KMS-11 (cell line): ENCODE measurements at regions not wholly inside any gene's neighbourhood (a gene's known extent, or its start where the extent isn't known, plus 50 kb on each side); places are given as distances from the start of the nearest gene placed in this dataset.

Experiments
- H2AFZ ChIP-seq: fragments of 200-600 bp; sonication (generic); 2 replicates; pipeline ENCODE4 v1.6.1; 2016; ENCODE audit warnings: antibody characterized with exemption, mixed run types, low read depth
- H3K27ac ChIP-seq: fragments of 200-600 bp; sonication (generic); 2 replicates; pipeline ENCODE4 v1.6.1; 2016; ENCODE audit warnings: mild to moderate bottlenecking, mixed run types
- H3K27me3 ChIP-seq: fragments of 200-600 bp; sonication (generic); 2 replicates; pipeline ENCODE4 v1.6.1; 2017; ENCODE audit warnings: mild to moderate bottlenecking, low read depth, mixed run types, moderate library complexity; ENCODE audit not compliant: insufficient read depth
- H3K36me3 ChIP-seq: fragments of 200-600 bp; sonication (generic); 2 replicates; pipeline ENCODE4 v1.6.1; 2017; ENCODE audit warnings: mild to moderate bottlenecking, mixed run types; ENCODE audit not compliant: insufficient read depth
- H3K4me1 ChIP-seq: fragments of 200-600 bp; sonication (generic); 2 replicates; pipeline ENCODE4 v1.6.1; 2016; ENCODE audit warnings: mild to moderate bottlenecking, low read depth, mixed run types; ENCODE audit not compliant: poor library complexity, severe bottlenecking
- H3K4me2 ChIP-seq: fragments of 200-600 bp; sonication (generic); 2 replicates; pipeline ENCODE4 v1.7.0; 2016; ENCODE audit warnings: mild to moderate bottlenecking, mixed run types
- H3K4me3 ChIP-seq: fragments of 200-600 bp; sonication (generic); IDR thresholded peaks from 2 replicates; pipeline ENCODE4 v1.6.1; 2017; ENCODE audit warnings: low read depth, low read length, mixed read lengths; ENCODE audit not compliant: insufficient read depth
- H3K79me2 ChIP-seq: fragments of 200-600 bp; sonication (generic); 2 replicates; pipeline ENCODE4 v1.6.1; 2016; ENCODE audit warnings: low read depth, mixed run types; ENCODE audit not compliant: insufficient read depth
- H3K9ac ChIP-seq: fragments of 200-600 bp; sonication (generic); 2 replicates; pipeline ENCODE4 v1.6.1; 2016; ENCODE audit warnings: mild to moderate bottlenecking, mixed run types
- H4K20me1 ChIP-seq: fragments of 200-600 bp; sonication (generic); 2 replicates; pipeline ENCODE4 v1.6.1; 2016; ENCODE audit warnings: mild to moderate bottlenecking, mixed run types; ENCODE audit not compliant: insufficient read depth
- TF ChIP-seq, protein P1 (sequence below): fragments of 200-600 bp; sonication (generic); conservative IDR thresholded peaks from 2 replicates; pipeline ENCODE4 v1.6.1; 2017; ENCODE audit warnings: low read depth, mild to moderate bottlenecking, antibody characterized with exemption, low read length, moderate library complexity, mixed read lengths

DNA sequence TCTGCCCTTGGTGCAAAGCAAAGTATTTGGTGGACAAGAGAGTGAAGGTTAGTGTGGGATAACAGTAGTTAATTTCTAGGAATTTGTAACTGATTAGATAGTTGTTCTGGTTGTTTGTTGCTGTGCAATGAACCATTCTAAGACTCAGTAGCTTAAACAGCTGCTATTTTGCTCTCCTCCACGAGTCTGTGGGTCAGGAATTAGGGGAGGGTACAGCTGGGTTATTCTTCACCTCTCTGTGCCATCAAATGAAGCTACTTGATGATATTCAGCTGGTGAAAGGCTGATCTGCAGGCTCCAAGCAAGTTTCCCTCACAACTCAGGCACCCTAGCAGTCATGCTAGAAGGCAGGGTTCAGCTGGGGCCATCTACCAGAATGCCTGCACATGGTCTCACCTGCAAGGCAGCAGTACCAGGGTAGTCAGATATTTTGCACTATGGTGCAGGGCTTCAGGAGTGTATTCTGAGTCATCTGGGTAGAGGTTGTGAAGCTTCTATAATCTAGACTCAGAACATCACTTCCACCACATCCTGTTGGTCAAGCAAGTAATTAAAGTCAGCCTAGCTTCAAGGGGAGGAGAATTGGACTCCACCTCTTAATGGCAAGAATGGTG lies 159.5 kb upstream of the SLC28A3 start:
- Histone ChIP-seq H3K36me3 (no peaks in the 10 kb centered on the region), H3K79me2 (no peaks in the 10 kb centered on the region), H3K27me3 (no peaks in the 10 kb centered on the region), H3K4me2 (no peak overlapping the region), H3K27ac (no peak overlapping the region), H3K9ac (no peak overlapping the region), H4K20me1 (no peaks in the 10 kb centered on the region), H3K4me1 (no peaks in the 10 kb centered on the region), H2AFZ (no peak overlapping the region), H3K4me3 (no peak overlapping the region)
- TF ChIP-seq, protein P1, sequence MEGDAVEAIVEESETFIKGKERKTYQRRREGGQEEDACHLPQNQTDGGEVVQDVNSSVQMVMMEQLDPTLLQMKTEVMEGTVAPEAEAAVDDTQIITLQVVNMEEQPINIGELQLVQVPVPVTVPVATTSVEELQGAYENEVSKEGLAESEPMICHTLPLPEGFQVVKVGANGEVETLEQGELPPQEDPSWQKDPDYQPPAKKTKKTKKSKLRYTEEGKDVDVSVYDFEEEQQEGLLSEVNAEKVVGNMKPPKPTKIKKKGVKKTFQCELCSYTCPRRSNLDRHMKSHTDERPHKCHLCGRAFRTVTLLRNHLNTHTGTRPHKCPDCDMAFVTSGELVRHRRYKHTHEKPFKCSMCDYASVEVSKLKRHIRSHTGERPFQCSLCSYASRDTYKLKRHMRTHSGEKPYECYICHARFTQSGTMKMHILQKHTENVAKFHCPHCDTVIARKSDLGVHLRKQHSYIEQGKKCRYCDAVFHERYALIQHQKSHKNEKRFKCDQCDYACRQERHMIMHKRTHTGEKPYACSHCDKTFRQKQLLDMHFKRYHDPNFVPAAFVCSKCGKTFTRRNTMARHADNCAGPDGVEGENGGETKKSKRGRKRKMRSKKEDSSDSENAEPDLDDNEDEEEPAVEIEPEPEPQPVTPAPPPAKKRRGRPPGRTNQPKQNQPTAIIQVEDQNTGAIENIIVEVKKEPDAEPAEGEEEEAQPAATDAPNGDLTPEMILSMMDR, result no peak

DNA sequence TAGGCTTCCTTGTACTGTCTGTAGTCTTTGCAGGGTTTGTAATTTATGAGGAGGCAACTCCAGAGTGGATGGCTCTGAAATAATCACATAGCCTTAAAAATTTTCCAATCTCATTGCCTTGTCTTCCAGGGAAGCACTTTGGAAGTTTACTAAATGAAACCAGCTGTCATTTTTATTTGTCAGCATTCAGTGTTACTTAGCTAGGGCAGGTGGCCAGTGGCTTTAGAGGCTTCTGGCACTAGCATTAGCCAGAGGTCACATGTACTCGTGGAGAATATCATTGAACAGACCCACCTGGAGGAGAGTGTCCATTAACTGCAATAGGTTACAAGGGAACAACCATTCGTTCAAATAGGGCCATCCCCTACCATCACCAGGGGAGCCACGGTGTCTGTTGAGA lies 160.3 kb upstream of the SLC28A3 start:
- Histone ChIP-seq H3K79me2 (no peaks in the 10 kb centered on the region), H2AFZ (no peak overlapping the region), H3K9ac (no peak overlapping the region)

DNA sequence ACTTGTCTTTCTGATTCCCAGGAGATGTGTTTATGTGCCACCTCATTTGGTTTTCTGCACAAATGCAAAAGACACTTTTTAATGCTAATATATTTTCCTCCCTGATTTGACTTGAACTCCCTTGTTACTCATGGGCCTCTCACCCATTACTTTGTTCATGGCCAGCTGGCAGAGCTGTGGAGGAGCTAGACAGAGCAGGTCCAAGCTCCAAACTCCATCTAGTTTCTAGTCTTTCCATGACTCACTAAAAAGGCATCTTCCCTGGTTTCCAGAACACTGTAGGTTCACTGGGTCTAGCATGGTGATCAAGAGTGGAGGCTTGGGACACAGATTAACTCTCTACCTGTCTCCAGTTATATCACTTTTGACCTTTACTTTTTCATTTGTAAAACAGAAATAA lies 161.0 kb upstream of the SLC28A3 start:
- Histone ChIP-seq H4K20me1 (no peaks in the 10 kb centered on the region), H3K4me3 (no peak overlapping the region), H3K27me3 (no peaks in the 10 kb centered on the region), H3K4me2 (no peak overlapping the region), H2AFZ (no peak overlapping the region), H3K9ac (no peak overlapping the region), H3K27ac (no peak overlapping the region), H3K36me3 (no peaks in the 10 kb centered on the region), H3K79me2 (no peaks in the 10 kb centered on the region), H3K4me1 (no peaks in the 10 kb centered on the region)
- TF ChIP-seq, protein P1, result no peak

More for the DNA sequence above, 160.3 kb upstream of the SLC28A3 start:
- H4K20me1 ChIP-seq, result no peaks in the 10 kb centered on the region
- H3K4me1 ChIP-seq, result no peaks in the 10 kb centered on the region
- H3K27me3 ChIP-seq, result no peaks in the 10 kb centered on the region
- no peaks in the 10 kb centered on the region for H3K36me3 ChIP-seq
- H3K4me2 ChIP-seq, result no peak overlapping the region
- no peak overlapping the region for H3K27ac ChIP-seq
- H3K4me3 ChIP-seq, result no peak overlapping the region
- TF ChIP-seq, protein P1, result no peak

DNA sequence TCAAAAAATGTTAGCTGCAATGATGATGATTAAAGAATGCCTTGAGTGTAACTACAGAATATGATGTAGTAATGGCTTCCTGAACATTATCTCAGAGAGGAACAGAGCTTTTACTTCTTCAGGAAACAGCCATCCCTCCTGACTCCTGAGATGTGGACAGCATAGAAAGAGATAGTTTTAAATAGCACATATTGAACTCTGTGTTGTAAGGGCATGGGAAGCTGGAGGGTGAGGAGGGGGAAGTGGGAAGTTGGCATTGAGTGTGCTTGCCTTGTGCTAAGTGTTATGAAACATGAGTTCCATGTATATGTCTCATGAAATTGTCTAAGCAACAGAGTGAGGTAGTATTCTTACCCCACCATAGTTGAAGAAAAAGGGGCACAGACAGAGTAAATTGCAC lies 161.5 kb upstream of the SLC28A3 start:
- Histone ChIP-seq H3K4me3 (no peak overlapping the region), H3K79me2 (no peaks in the 10 kb centered on the region), H3K27ac (no peak overlapping the region), H2AFZ (no peak overlapping the region), H3K4me1 (no peaks in the 10 kb centered on the region), H3K36me3 (no peaks in the 10 kb centered on the region), H3K27me3 (no peaks in the 10 kb centered on the region), H3K9ac (no peak overlapping the region), H3K4me2 (no peak overlapping the region), H4K20me1 (no peaks in the 10 kb centered on the region)
- TF ChIP-seq, protein P1, result no peak
